Type B pancreatic cell (in vitro differentiated cells): ENCODE measurements at regions not wholly inside any gene's neighbourhood (a gene's known extent, or its start where the extent isn't known, plus 50 kb on each side); places are given as distances from the start of the nearest gene placed in this dataset.
"Not testable (repeated sequence)": the region's sequence is repeated elsewhere in the genome, so short reads cannot be mapped to it uniquely, and the experiment has no call there.

Experiments
- DNase-seq: peaks from one replicate; pipeline ENCODE4 v3.0.0; 2021; ENCODE audit warnings: mixed read lengths; ENCODE audit not compliant: unreplicated experiment; ENCODE audit errors: extremely low spot score
- H3K27ac Mint-ChIP-seq: 2 replicates; pipeline ENCODE4 v1.8.0; 2021; ENCODE audit warnings: mild to moderate bottlenecking, mixed read lengths
- H3K27me3 Mint-ChIP-seq: 2 replicates; pipeline ENCODE4 v1.8.0; 2021; ENCODE audit warnings: mixed read lengths
- H3K36me3 Mint-ChIP-seq: 2 replicates; pipeline ENCODE4 v1.8.0; 2021; ENCODE audit warnings: mixed read lengths
- H3K4me1 Mint-ChIP-seq: one replicate; pipeline ENCODE4 v1.8.0; 2021; ENCODE audit warnings: mixed read lengths; ENCODE audit not compliant: unreplicated experiment
- H3K4me3 Mint-ChIP-seq: 2 replicates; pipeline ENCODE4 v1.8.0; 2021; ENCODE audit warnings: mild to moderate bottlenecking, mixed read lengths
- H3K9me3 Mint-ChIP-seq: 2 replicates; pipeline ENCODE4 v1.8.0; 2021; ENCODE audit warnings: mixed read lengths
- CTCF ChIP-seq: fragments of 200-600 bp; sonication (generic); conservative IDR thresholded peaks from 2 replicates; pipeline ENCODE4 v1.5.0; 2021; ENCODE audit warnings: antibody characterized with exemption, mild to moderate bottlenecking

GRCh38 chr1:115445090-115445489 lies 107.0 kb upstream of the NGF start:
- Mint-ChIP-seq H3K4me3 (no peak overlapping the region), H3K9me3 (peaks cover 1% of the 10 kb centered on the region), H3K36me3 (no peaks in the 10 kb centered on the region), H3K4me1 (no peaks in the 10 kb centered on the region), H3K27ac (no peak overlapping the region), H3K27me3 (peaks cover 9% of the 10 kb centered on the region)
- no peak for DNase-seq
- TF ChIP-seq CTCF: no peak

GRCh38 chr1:115440733-115441132 lies 102.7 kb upstream of the NGF start:
- H3K27ac Mint-ChIP-seq: no peak overlapping the region
- H3K27me3 Mint-ChIP-seq: peaks cover 3% of the 10 kb centered on the region
- TF ChIP-seq CTCF: no peak
- DNase-seq: no peak
- H3K4me3 Mint-ChIP-seq: no peak overlapping the region
- peaks cover 5% of the 10 kb centered on the region for H3K9me3 Mint-ChIP-seq
- H3K4me1 Mint-ChIP-seq: peaks cover 2% of the 10 kb centered on the region
- no peaks in the 10 kb centered on the region for H3K36me3 Mint-ChIP-seq

- not testable (repeated sequence) for H3K4me3 Mint-ChIP-seq, H3K27ac Mint-ChIP-seq, H3K27me3 Mint-ChIP-seq, DNase-seq, H3K36me3 Mint-ChIP-seq, H3K4me1 Mint-ChIP-seq, H3K9me3 Mint-ChIP-seq
Observed at GRCh38 chr1:115439520-115439919, 101.5 kb upstream of the NGF start.

GRCh38 chr1:115437196-115437595 lies 99.1 kb upstream of the NGF start:
- Mint-ChIP-seq H3K4me1 (peaks cover 7% of the 10 kb centered on the region), H3K4me3 (no peak overlapping the region), H3K9me3 (peaks cover 5% of the 10 kb centered on the region), H3K36me3 (no peaks in the 10 kb centered on the region), H3K27me3 (peaks cover under 1% of the 10 kb centered on the region), H3K27ac (no peak overlapping the region)
- TF ChIP-seq CTCF: no peak
- DNase-seq: no peak

- Mint-ChIP-seq H3K36me3 (no peaks in the 10 kb centered on the region), H3K27me3 (no peaks in the 10 kb centered on the region), H3K9me3 (peaks cover 5% of the 10 kb centered on the region), H3K27ac (no peak overlapping the region), H3K4me1 (peaks cover 7% of the 10 kb centered on the region), H3K4me3 (no peak overlapping the region)
- no peak for DNase-seq
- TF ChIP-seq CTCF: no peak
Observed at GRCh38 chr1:115436596-115436995, 98.5 kb upstream of the NGF start.

- H3K27me3 Mint-ChIP-seq: no peaks in the 10 kb centered on the region
- no peaks in the 10 kb centered on the region for H3K36me3 Mint-ChIP-seq
- peaks cover 7% of the 10 kb centered on the region for H3K4me1 Mint-ChIP-seq
- no peak for DNase-seq
- no peak overlapping the region for H3K4me3 Mint-ChIP-seq
- no peak for TF ChIP-seq CTCF
- no peaks in the 10 kb centered on the region for H3K9me3 Mint-ChIP-seq
- no peak overlapping the region for H3K27ac Mint-ChIP-seq
Observed at GRCh38 chr1:115433483-115433882, 95.4 kb upstream of the NGF start.
